Small intestine (tissue), 7 donors: ENCODE measurements at regions not wholly inside any gene's neighbourhood (a gene's known extent, or its start where the extent isn't known, plus 50 kb on each side); places are given as distances from the start of the nearest gene placed in this dataset.

Experiments
- DNase-seq, 2 donors: peaks; one replicate each; pipeline versions ENCODE4 v3.0.0 to v3.0.0-alpha.2; 2013
- FAIRE-seq: peaks from 2 replicates; lab custom pipeline; 2012; peaks lifted over from hg19 to GRCh38; lab: Jason Lieb, UNC
- H3K27ac ChIP-seq, 3 donors: one replicate each; pipeline ENCODE4 v1.5.1; 2013; ENCODE audit warnings: low read length in 2 of 3, mild to moderate bottlenecking in 2 of 3, control low read depth in 1 of 3, inconsistent platforms in 1 of 3, low read depth in 1 of 3, moderate library complexity in 1 of 3
- H3K27me3 ChIP-seq, 3 donors: one replicate each; pipeline ENCODE4 v1.6.1; 2013; ENCODE audit warnings: low read length in 3 of 3, inconsistent platforms in 1 of 3; ENCODE audit not compliant: control insufficient read depth in 3 of 3, insufficient read depth in 3 of 3
- H3K36me3 ChIP-seq, 3 donors: one replicate each; pipeline ENCODE4 v1.6.1; 2013; ENCODE audit warnings: low read length in 3 of 3, inconsistent platforms in 1 of 3, low read depth in 1 of 3, mild to moderate bottlenecking in 1 of 3, moderate library complexity in 1 of 3; ENCODE audit not compliant: control insufficient read depth in 3 of 3, insufficient read depth in 2 of 3
- H3K4me1 ChIP-seq, 3 donors: one replicate each; pipeline ENCODE4 v1.6.1; 2013; ENCODE audit warnings: low read length in 2 of 3, inconsistent platforms in 1 of 3, low read depth in 1 of 3, mild to moderate bottlenecking in 1 of 3, moderate library complexity in 1 of 3; ENCODE audit not compliant: control insufficient read depth in 3 of 3, insufficient read depth in 2 of 3
- H3K4me3 ChIP-seq, 3 donors: one replicate each; pipeline ENCODE4 v1.5.1; 2013; ENCODE audit warnings: low read length in 3 of 3, control low read depth in 1 of 3, inconsistent platforms in 1 of 3, low read depth in 1 of 3, mild to moderate bottlenecking in 1 of 3, moderate library complexity in 1 of 3
- H3K9me3 ChIP-seq, 2 donors: one replicate each; pipeline ENCODE4 v1.6.1; 2013; ENCODE audit warnings: low read depth in 1 of 2, low read length in 1 of 2; ENCODE audit not compliant: control insufficient read depth in 2 of 2, insufficient read depth in 1 of 2
- WGBS, 3 donors: extraction: QIAGEN DNeasy Blood & Tissue Kit; methylation state at CpG; one replicate each; pipeline ENCODE4 v1.1.7; 2013; 5-methylcytosine and 5-hydroxymethylcytosine counted together
- donor health status: healthy with polysubstance abuse.
- donor health status: control.
- donor health status: control.
- donor health status: Bipolar disorder and iron deficiency.
- donor health status: healthy.

DNA sequence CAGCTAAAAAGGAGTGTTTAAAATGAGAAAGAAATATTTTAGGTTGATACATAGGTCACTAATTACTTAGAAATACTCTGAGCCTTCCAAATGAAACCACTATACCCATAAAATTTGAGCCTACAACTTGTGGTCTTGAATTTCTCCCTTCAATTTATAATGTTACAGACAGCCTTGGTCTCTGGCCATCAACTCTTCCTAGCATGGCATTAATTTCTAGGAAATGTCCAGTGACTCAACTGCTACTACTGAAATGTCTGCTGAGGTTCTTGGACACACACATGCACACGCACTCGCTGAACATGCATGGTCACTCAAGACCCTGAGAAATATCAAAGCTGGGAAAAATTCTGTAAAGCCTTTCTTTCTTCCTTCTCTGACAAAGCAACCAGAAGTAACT lies 61.1 kb upstream of the SAMSN1 start:
- Histone ChIP-seq H3K4me1 (no peaks in the 10 kb centered on the region), H3K27ac (no peak overlapping the region), H3K36me3 (no peaks in the 10 kb centered on the region), H3K27me3 (no peaks in the 10 kb centered on the region), H3K9me3 (no peaks in the 10 kb centered on the region), H3K4me3 (no peak overlapping the region)
- 91 to 99% (median 99%) methylated on average over 2 of the region's 2 CpGs for whole genome bisulfite sequencing, 3 donors
- FAIRE-seq: no peak
- no peak for DNase-seq

- WGBS, 3 donors: 75 to 81% (median 76%) methylated on average over 2 of the region's 2 CpGs
Observed at GRCh38 chr21:14603202-14603601, 57.1 kb upstream of the SAMSN1 start.

GRCh38 chr21:14602382-14602958 lies 56.4 kb upstream of the SAMSN1 start:
- FAIRE-seq (no peak), DNase-seq (peak in 1 of 2 donors; percentile 9)
- Histone ChIP-seq H3K9me3 (no peaks in the 10 kb centered on the region), H3K27ac (no peak overlapping the region), H3K4me1 (no peaks in the 10 kb centered on the region), H3K27me3 (no peaks in the 10 kb centered on the region), H3K36me3 (no peaks in the 10 kb centered on the region), H3K4me3 (no peak overlapping the region)
- WGBS, 3 donors: 10 to 21% (median 15%) methylated on average over 1 of the region's 1 CpG

More at GRCh38 chr21:14603202-14603601, 57.1 kb upstream of the SAMSN1 start:
- FAIRE-seq (no peak), DNase-seq (no peak)
- Histone ChIP-seq H3K27ac (no peak overlapping the region), H3K9me3 (no peaks in the 10 kb centered on the region), H3K4me1 (no peaks in the 10 kb centered on the region), H3K4me3 (no peak overlapping the region), H3K27me3 (no peaks in the 10 kb centered on the region), H3K36me3 (no peaks in the 10 kb centered on the region)

GRCh38 chr21:14600569-14601297 lies 54.6 kb upstream of the SAMSN1 start:
- DNase-seq (no peak), FAIRE-seq (no peak)
- no peaks in the 10 kb centered on the region for H3K36me3 ChIP-seq
- H3K9me3 ChIP-seq: no peaks in the 10 kb centered on the region
- 71 to 93% (median 83%) methylated on average over 3 of the region's 3 CpGs for WGBS, 3 donors
- H3K4me1 ChIP-seq: no peaks in the 10 kb centered on the region
- H3K27me3 ChIP-seq: no peaks in the 10 kb centered on the region
- no peak overlapping the region for H3K4me3 ChIP-seq
- no peak overlapping the region for H3K27ac ChIP-seq

DNA sequence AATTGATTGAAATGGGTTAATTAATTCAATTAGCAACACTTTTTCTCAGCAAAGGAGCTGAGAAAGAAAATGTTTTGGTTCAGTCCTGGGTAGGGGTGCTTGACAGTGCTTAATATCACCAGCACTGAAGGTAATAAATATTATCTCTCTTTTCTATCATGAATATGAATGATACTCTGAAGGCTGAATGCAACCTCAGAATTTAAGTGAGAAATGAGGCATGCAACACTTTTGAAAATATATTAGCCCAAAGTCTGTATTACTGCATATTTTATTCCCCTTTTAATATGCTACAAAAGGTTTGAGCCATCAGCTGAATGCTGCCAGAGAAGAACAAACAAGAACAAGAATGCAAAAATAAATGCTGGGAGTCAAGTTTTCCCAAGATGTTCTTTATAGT lies 52.0 kb upstream of the SAMSN1 start:
- no peaks in the 10 kb centered on the region for H3K36me3 ChIP-seq
- no peaks in the 10 kb centered on the region for H3K4me1 ChIP-seq
- H3K4me3 ChIP-seq: no peak overlapping the region
- H3K27ac ChIP-seq: no peak overlapping the region
- FAIRE-seq (no peak), DNase-seq (no peak)
- H3K27me3 ChIP-seq: no peaks in the 10 kb centered on the region
- peaks cover 0 to 3% of the 10 kb centered on the region in 2 donors for H3K9me3 ChIP-seq
